AG04450 (cell line): ENCODE measurements at regions not wholly inside any gene's neighbourhood (a gene's known extent, or its start where the extent isn't known, plus 50 kb on each side); places are given as distances from the start of the nearest gene placed in this dataset.

Source experiments
- CTCF ChIA-PET: fragments of 300-600, 350-600 bp; formaldehyde crosslinking; extraction: SDS; loops from one replicate; lab custom pipeline; 2022; ENCODE audit warnings: antibody characterized with exemption, inconsistent platforms; lab: Charles Lee
- POLR2A ChIA-PET: fragments of 350-600 bp; formaldehyde crosslinking; extraction: SDS; loops from one replicate; lab custom pipeline; 2021; ENCODE audit warnings: antibody characterized with exemption, inconsistent platforms; lab: Yijun Ruan, JAX
- DNase-seq: peaks from one replicate; pipeline ENCODE4 v3.0.0-alpha.2; 2011; ENCODE audit warnings: low read depth, low spot score
- H3K27ac ChIP-seq: one replicate; pipeline ENCODE4 v1.5.1; 2012; ENCODE audit warnings: low read depth, low read length, control low read depth
- H3K27me3 ChIP-seq: one replicate; pipeline ENCODE4 v1.6.0; 2012; ENCODE audit warnings: low read length; ENCODE audit not compliant: control insufficient read depth, insufficient read depth
- H3K4me3 ChIP-seq: 2 replicates; pipeline ENCODE4 v1.5.1; 2011; ENCODE audit warnings: mild to moderate bottlenecking, low read depth, low read length, control low read depth
- H3K9me3 ChIP-seq: 2 replicates; pipeline ENCODE4 v1.5.1; 2012; ENCODE audit warnings: low read length; ENCODE audit not compliant: control insufficient read depth, insufficient read depth
- CTCF ChIP-seq: IDR thresholded peaks from 2 replicates; pipeline ENCODE4 v1.5.1; 2011; ENCODE audit warnings: low read depth, low read length, control low read depth, inconsistent platforms

GRCh38 chr9:29285818-29286217 lies 1712.5 kb upstream of the C9orf72 start:
- POLR2A ChIA-PET: no interaction called here
- CTCF ChIA-PET: no interaction called here

GRCh38 chr9:29289365-29289764 lies 1716.1 kb upstream of the C9orf72 start:
- no peak overlapping the region for H3K27ac ChIP-seq
- no peak overlapping the region for H3K4me3 ChIP-seq
- no peaks in the 10 kb centered on the region for H3K27me3 ChIP-seq
- no peaks in the 10 kb centered on the region; the same call in 1 of the 2 replicates for H3K9me3 ChIP-seq
- no peak for DNase-seq
- ChIA-PET CTCF (no interaction called here), POLR2A (no interaction called here)
- TF ChIP-seq CTCF: no peak

More at GRCh38 chr9:29285818-29286217, 1712.5 kb upstream of the C9orf72 start:
- Histone ChIP-seq H3K27me3 (no peaks in the 10 kb centered on the region), H3K4me3 (no peak overlapping the region), H3K9me3 (no peaks in the 10 kb centered on the region; the same call in 1 of the 2 replicates), H3K27ac (no peak overlapping the region)
- TF ChIP-seq CTCF: no peak
- no peak for DNase-seq

- no peak for TF ChIP-seq CTCF
- peaks cover 3% of the 10 kb centered on the region; the same call in 1 of the 2 replicates for H3K9me3 ChIP-seq
- H3K27ac ChIP-seq: no peak overlapping the region
- POLR2A ChIA-PET: no interaction called here
- no peaks in the 10 kb centered on the region for H3K27me3 ChIP-seq
- no peak for DNase-seq
- H3K4me3 ChIP-seq: no peak overlapping the region
- CTCF ChIA-PET: no interaction called here
These were observed 1717.2 kb upstream of the C9orf72 start for GRCh38 chr9:29290516-29290915.

- ChIA-PET POLR2A (no interaction called here), CTCF (no interaction called here)
- H3K27me3 ChIP-seq: no peaks in the 10 kb centered on the region
- no peak overlapping the region for H3K27ac ChIP-seq
- no peak overlapping the region for H3K4me3 ChIP-seq
- H3K9me3 ChIP-seq: peaks cover 6% of the 10 kb centered on the region; the same call in 1 of the 2 replicates
- no peak for TF ChIP-seq CTCF
- no peak for DNase-seq
These were observed 1724.3 kb upstream of the C9orf72 start for GRCh38 chr9:29297592-29297991.

GRCh38 chr9:29311221-29311620 lies 1737.9 kb upstream of the C9orf72 start:
- TF ChIP-seq CTCF: no peak
- CTCF ChIA-PET: no interaction called here
- Histone ChIP-seq H3K9me3 (no peaks in the 10 kb centered on the region), H3K27ac (no peak overlapping the region), H3K4me3 (no peak overlapping the region), H3K27me3 (no peaks in the 10 kb centered on the region)
- no peak for DNase-seq
- POLR2A ChIA-PET: no interaction called here
